Peyer's patch (tissue), 4 donors: ENCODE measurements at regions not wholly inside any gene's neighbourhood (a gene's known extent, or its start where the extent isn't known, plus 50 kb on each side); places are given as distances from the start of the nearest gene placed in this dataset.

Experiments used
- CTCF ChIP-seq, 6 experiments: fragments of 450-650 bp in 4 of 6; fragments of 200-600 bp in 2 of 6; sonication (generic) in 1 of 6; IDR thresholded peaks; one replicate each; pipeline ENCODE4 v1.5.1; 2017 to 2019; ENCODE audit warnings: antibody characterized with exemption in 6 of 6, mild to moderate bottlenecking in 3 of 6, moderate library complexity in 1 of 6
- POLR2A ChIP-seq, 2 donors: fragments of 450-650 bp; IDR thresholded peaks; one replicate each; pipeline ENCODE4 v1.5.1; 2017; ENCODE audit warnings: antibody characterized with exemption in 2 of 2, mild to moderate bottlenecking in 2 of 2, moderate library complexity in 2 of 2

- TF ChIP-seq CTCF (IDR thresholded peaks at IDR 0.05) (no peak), POLR2A (IDR thresholded peaks at IDR 0.05) (no peak)
These were observed 75.9 kb upstream of the ZNF746 start for GRCh38 chr7:149573519-149573918.
